K562 (cell line): ENCODE measurements at regions not wholly inside any gene's neighbourhood (a gene's known extent, or its start where the extent isn't known, plus 50 kb on each side); places are given as distances from the start of the nearest gene placed in this dataset.

Source experiments
- ATAC-seq: fragments of 200-7000 bp; cut with Tn5 transposase; 3 replicates; pipeline ENCODE4 v1.9.1; 2020; ENCODE audit warnings: moderate library complexity
- BruUV-seq: library from RNA; stranded (reverse); fragments of 400-500 nt; replicated peaks from 2 replicates; lab custom pipeline; 2021; lab: Mats Ljungman, UMichigan
- CTCF ChIA-PET: fragments of 300-600 bp; formaldehyde crosslinking; extraction: SDS; loops from one replicate; lab custom pipeline; 2021; ENCODE audit warnings: low intra/inter-chr PET ratio; lab: Yijun Ruan, JAX
- POLR2A ChIA-PET: fragments of 300-600, 350-650 bp; sonication (Branson Sonifier 250); formaldehyde crosslinking; extraction: SDS; loops from one replicate; lab custom pipeline; 2021; ENCODE audit warnings: antibody characterized with exemption, inconsistent platforms; lab: Yijun Ruan, JAX
- DNase-seq, 4 experiments: peaks; one replicate each; pipeline versions ENCODE4 v3.0.0 to v3.0.0-alpha.2; 2011 to 2018; ENCODE audit warnings: low spot score in 3 of 4, mixed read lengths in 3 of 4; ENCODE audit errors: extremely low read depth in 1 of 4
- FAIRE-seq: peaks from 2 replicates; lab custom pipeline; 2011; peaks lifted over from hg19 to GRCh38; lab: Jason Lieb, UNC
- H2AFZ ChIP-seq: 2 replicates; pipeline ENCODE4 v1.6.0; 2011; ENCODE audit warnings: low read depth, low read length, control low read depth, inconsistent platforms
- H3K27ac ChIP-seq: fragments of 200-600 bp; 3 replicates; pipeline ENCODE4 v1.8.0; 2011; ENCODE audit warnings: low read depth, mild to moderate bottlenecking, control low read depth, inconsistent platforms, low read length, moderate library complexity, mixed read lengths; ENCODE audit errors: extremely low read depth
- H3K27me3 ChIP-seq, 2 experiments: fragments of 300-600 bp in 1 of 2; 2 replicates in 1 of 2; 3 replicates in 1 of 2; pipeline versions ENCODE4 v1.6.0 to v1.8.0; 2011; ENCODE audit warnings: inconsistent platforms in 2 of 2, low read length in 2 of 2, mild to moderate bottlenecking in 1 of 2, mixed read lengths in 1 of 2, moderate library complexity in 1 of 2; ENCODE audit not compliant: control insufficient read depth in 2 of 2, insufficient read depth in 2 of 2
- H3K36me3 ChIP-seq: fragments of 300-600 bp; 3 replicates; pipeline ENCODE4 v1.8.0; 2011; ENCODE audit warnings: mild to moderate bottlenecking, low read length, inconsistent platforms; ENCODE audit not compliant: control insufficient read depth, insufficient read depth
- H3K4me1 ChIP-seq, 2 experiments: fragments of 200-600 bp in 1 of 2; replicated peaks in 1 of 2; 2 replicates in 1 of 2; 3 replicates in 1 of 2; pipeline versions ENCODE4 v1.5.1 to v1.8.0; 2011; ENCODE audit warnings: inconsistent platforms in 2 of 2, low read length in 2 of 2, mild to moderate bottlenecking in 1 of 2, mixed read lengths in 1 of 2, moderate library complexity in 1 of 2; ENCODE audit not compliant: control insufficient read depth in 2 of 2, insufficient read depth in 2 of 2
- H3K4me2 ChIP-seq: 2 replicates; pipeline ENCODE4 v1.6.1; 2011; ENCODE audit warnings: low read length, control low read depth, inconsistent platforms, mixed read lengths; ENCODE audit not compliant: insufficient read depth
- H3K4me3 ChIP-seq: fragments of 200-600 bp; sonication (generic), shearing (Covaris generic); 2 replicates; pipeline ENCODE4 v1.5.1; 2016; ENCODE audit warnings: control low read depth, inconsistent platforms
- H3K79me2 ChIP-seq: fragments of 200-600 bp; 3 replicates; pipeline ENCODE4 v1.8.0; 2011; ENCODE audit warnings: low read length, inconsistent platforms; ENCODE audit not compliant: control insufficient read depth, insufficient read depth
- H3K9ac ChIP-seq, 2 experiments: 2 replicates each; pipeline versions ENCODE4 v1.6.0 to v1.6.1; 2011; ENCODE audit warnings: low read depth in 2 of 2, low read length in 2 of 2, control low read depth in 1 of 2, inconsistent platforms in 1 of 2, mild to moderate bottlenecking in 1 of 2, mixed read lengths in 1 of 2; ENCODE audit not compliant: insufficient read depth in 1 of 2
- H3K9me1 ChIP-seq: one replicate; pipeline ENCODE4 v1.6.0; 2011; ENCODE audit warnings: inconsistent platforms, mild to moderate bottlenecking, low read length, moderate library complexity; ENCODE audit not compliant: control insufficient read depth, insufficient read depth
- H3K9me3 ChIP-seq: replicated peaks from 2 replicates; pipeline ENCODE4 v1.5.1; 2011; ENCODE audit warnings: low read depth, low read length, inconsistent platforms; ENCODE audit not compliant: control insufficient read depth, insufficient read depth
- H4K20me1 ChIP-seq: replicated peaks from 2 replicates; pipeline ENCODE4 v1.6.1; 2011; ENCODE audit warnings: low read length, inconsistent platforms, mixed read lengths; ENCODE audit not compliant: control insufficient read depth, insufficient read depth
- BMI1 ChIP-seq: fragments of 150-350 bp; IDR thresholded peaks from 2 replicates; pipeline ENCODE4 v1.6.1; 2014; ENCODE audit warnings: low read length
- CC2D1A ChIP-seq: fragments of 450-650 bp; IDR thresholded peaks from 2 replicates; pipeline ENCODE4 v1.6.1; 2017; ENCODE audit warnings: mild to moderate bottlenecking
- CHAMP1 ChIP-seq: fragments of 450-650 bp; IDR thresholded peaks from 2 replicates; pipeline ENCODE4 v1.6.1; 2016; ENCODE audit warnings: mild to moderate bottlenecking
- EP400 ChIP-seq: fragments of 450-650 bp; IDR thresholded peaks from 2 replicates; pipeline ENCODE4 v1.6.1; 2017; ENCODE audit warnings: antibody characterized with exemption, mild to moderate bottlenecking, moderate library complexity
- HDAC1 ChIP-seq, 2 experiments: fragments of 450-650 bp; IDR thresholded peaks; 2 replicates each; pipeline ENCODE4 v1.6.1; 2016 to 2017; ENCODE audit warnings: inconsistent platforms in 1 of 2, mild to moderate bottlenecking in 1 of 2, moderate library complexity in 1 of 2
- JUNB ChIP-seq: fragments of 450-650 bp; formaldehyde crosslinking; conservative IDR thresholded peaks from 2 replicates; pipeline ENCODE4 v1.4.0; 2020; ENCODE audit warnings: mild to moderate bottlenecking
- JUND ChIP-seq, 2 experiments: IDR thresholded peaks; 2 replicates in 1 of 2; 3 replicates in 1 of 2; pipeline ENCODE4 v1.6.1; 2011; ENCODE audit warnings: borderline replicate concordance in 2 of 2, low read depth in 2 of 2, low read length in 2 of 2, improper control_type of control experiment in 1 of 2, missing biosample characterization in 1 of 2, missing genetic modification characterization in 1 of 2, missing genetic modification reagents in 1 of 2
- KDM5B ChIP-seq: fragments of 200-600 bp; sonication (generic); IDR thresholded peaks from 2 replicates; pipeline ENCODE4 v1.6.1; 2012; ENCODE audit warnings: low read depth, mild to moderate bottlenecking, moderate library complexity, low read length, control low read depth, inconsistent platforms; ENCODE audit not compliant: insufficient replicate concordance
- MCM2 ChIP-seq: fragments of 450-650 bp; IDR thresholded peaks from 2 replicates; pipeline ENCODE4 v1.6.1; 2017; ENCODE audit warnings: low read depth, mild to moderate bottlenecking
- MYNN ChIP-seq, 2 experiments: sonication (generic); formaldehyde crosslinking in 1 of 2; IDR thresholded peaks; 2 replicates each; pipeline versions ENCODE4 v1.5.0 to v1.6.1; 2016 to 2020; ENCODE audit warnings: antibody characterized with exemption in 1 of 2, missing genetic modification reagents in 1 of 2
- NFIC ChIP-seq: fragments of 450-650 bp; IDR thresholded peaks from 2 replicates; pipeline ENCODE4 v1.6.1; 2017; ENCODE audit warnings: mild to moderate bottlenecking, inconsistent platforms
- PKNOX1 ChIP-seq: fragments of 450-650 bp; IDR thresholded peaks from 2 replicates; pipeline ENCODE4 v1.6.1; 2016
- POLR2H ChIP-seq: IDR thresholded peaks from 2 replicates; pipeline ENCODE4 v1.6.1; 2016; ENCODE audit warnings: missing genetic modification characterization, low read depth, mild to moderate bottlenecking, control low read depth, missing compliant biosample characterization, moderate library complexity
- RCOR1 ChIP-seq, 2 experiments: IDR thresholded peaks; 2 replicates each; pipeline ENCODE4 v1.6.1; 2012; ENCODE audit warnings: low read depth in 2 of 2, low read length in 2 of 2, borderline replicate concordance in 1 of 2, improper control_type of control experiment in 1 of 2
- SOX6 ChIP-seq: fragments of 450-650 bp; IDR thresholded peaks from 2 replicates; pipeline ENCODE4 v1.6.1; 2014; ENCODE audit warnings: mild to moderate bottlenecking
- SREBF2 ChIP-seq: sonication (generic); formaldehyde crosslinking; IDR thresholded peaks from 2 replicates; pipeline ENCODE4 v1.4.0; 2020; ENCODE audit warnings: mild to moderate bottlenecking, missing genetic modification reagents
- STAT5A ChIP-seq: IDR thresholded peaks from 2 replicates; pipeline ENCODE4 v1.6.1; 2012; ENCODE audit warnings: low read length, inconsistent platforms, borderline replicate concordance
- TBL1XR1 ChIP-seq, 2 experiments: IDR thresholded peaks; 2 replicates each; pipeline ENCODE4 v1.6.1; 2012; ENCODE audit warnings: improper control_type of control experiment in 2 of 2, low read length in 2 of 2, mild to moderate bottlenecking in 1 of 2
- TEAD4 ChIP-seq, 2 experiments: sonication (generic) in 1 of 2; formaldehyde crosslinking in 1 of 2; IDR thresholded peaks; 2 replicates each; pipeline versions ENCODE4 v1.6.1 to v1.8.0; 2012 to 2022; ENCODE audit warnings: borderline replicate concordance in 1 of 2, inconsistent platforms in 1 of 2, low read length in 1 of 2, mild to moderate bottlenecking in 1 of 2, missing genetic modification reagents in 1 of 2
- ZNF316 ChIP-seq: fragments of 450-650 bp; IDR thresholded peaks from 2 replicates; pipeline ENCODE4 v1.6.1; 2016
- WGBS: fragments of 100-300 bp; shearing (Covaris generic); methylation state at CpG from one replicate; pipeline ENCODE4 v1.1.6; 2016; ENCODE audit warnings: low coverage, mixed read lengths; ENCODE audit not compliant: insufficient coverage; ENCODE audit errors: missing lambda C conversion rate; 5-methylcytosine and 5-hydroxymethylcytosine counted together
- in situ Hi-C: fragments of 300-500 bp; cut with MboI; formaldehyde crosslinking; loops from 4 replicates; pipeline ENCODE4 v1.15.0; 2018; ENCODE audit warnings: inconsistent platforms, mixed read lengths
- intact Hi-C: fragments of 100-400 bp; cut with micrococcal nuclease; formaldehyde crosslinking; loops from 2 replicates; pipeline ENCODE4 v1.14.2; 2022

GRCh38 chr21:38089763-38090046 is 167.1 kb upstream of the KCNJ15 start:
- peak overlapping the region in 1 of 2 experiments; percentile 62; a peak in 2 of 4 replicates for H3K9ac ChIP-seq
- H4K20me1 ChIP-seq, result no peaks in the 10 kb centered on the region
- no peaks in the 10 kb centered on the region for H3K27me3 ChIP-seq
- no TSS peak for BruUV-seq
- POLR2A ChIA-PET, result interaction anchor here (0.9 to 2.4 kb wide), 7 partner anchors 11 to 125 kb away, joined by 3 to 11 read pairs (median 4); no protein-coding TSS in a partner anchor
- WGBS, result under 1% methylated on average over 6 of the region's 6 CpGs
- H3K9me3 ChIP-seq, result no peaks in the 10 kb centered on the region
- H3K27ac ChIP-seq, result peak overlapping the region; percentile 86
- H3K4me1 ChIP-seq, result peaks cover 4 to 30% of the 10 kb centered on the region in 2 experiments; a peak in 4 of 5 replicates
- peak overlapping the region; percentile 86 for H3K4me2 ChIP-seq
- H3K9me1 ChIP-seq, result no peaks in the 10 kb centered on the region
- H3K79me2 ChIP-seq, result peaks cover 78% of the 10 kb centered on the region
- in situ Hi-C loops, result no loop called here
- intact Hi-C loops, result loop anchor here (1.0 kb wide), 1 partner anchor 32 kb away; no protein-coding TSS in a partner anchor
- H3K4me3 ChIP-seq, result peak overlapping the region; percentile 17
- H3K36me3 ChIP-seq, result peaks cover 10% of the 10 kb centered on the region; the same call in 1 of the 3 replicates
- CTCF ChIA-PET, result no interaction called here
- peak overlapping the region; percentile 75 for H2AFZ ChIP-seq
- FAIRE-seq (peak; percentile 84), DNase-seq (peak; percentile 59 to 87 (median 75)), ATAC-seq (peak; percentile 89)
- peak; percentile 89 for TF ChIP-seq TEAD4 (IDR thresholded peaks at IDR 0.05; ENCODE audit: low read length)
- TF ChIP-seq TEAD4 (CRISPR knock-in tag; IDR thresholded peaks at IDR 0.05; ENCODE audit: borderline replicate concordance), result no peak
- TF ChIP-seq HDAC1 (IDR thresholded peaks at IDR 0.05), result 0 out of 4 replicates have a peak, but pooled peaks of 1 of the 2 experiments have one; percentile 5
- TF ChIP-seq PKNOX1, result peak; percentile 78
- no peak for TF ChIP-seq MCM2
- TF ChIP-seq ZNF316, result peak; percentile 46
- TF ChIP-seq JUNB, result no peak
- peak; percentile 46; the same call in 1 of the 2 replicates for TF ChIP-seq JUND (IDR thresholded peaks at IDR 0.05; ENCODE audit: borderline replicate concordance, low read depth, low read length)
- TF ChIP-seq JUND (tag; IDR thresholded peaks at IDR 0.05; ENCODE audit: borderline replicate concordance, low read depth, low read length), result no peak; the same call in 2 of the 3 replicates
- no peak for TF ChIP-seq BMI1
- peak; percentile 70 for TF ChIP-seq CHAMP1
- TF ChIP-seq MYNN (IDR thresholded peaks at IDR 0.05), result 0 out of 2 replicates have a peak, but pooled peaks have one; percentile 45
- no peak for TF ChIP-seq MYNN (CRISPR knock-in tag; IDR thresholded peaks at IDR 0.05)
- peak; percentile 71 for TF ChIP-seq NFIC
- TF ChIP-seq CC2D1A, result peak; percentile 46; the same call in 1 of the 2 replicates
- TF ChIP-seq POLR2H (tag), result no peak
- peak; percentile 88 for TF ChIP-seq SOX6
- TF ChIP-seq TBL1XR1 (IDR thresholded peaks at IDR 0.05; ENCODE audit: low read length in 2 of 2), result no peak; a peak in 1 of 4 replicates
- no peak for TF ChIP-seq KDM5B
- peak; percentile 79; the same call in 1 of the 2 replicates for TF ChIP-seq STAT5A
- TF ChIP-seq EP400, result peak; percentile 30; the same call in 1 of the 2 replicates
- TF ChIP-seq RCOR1 (IDR thresholded peaks at IDR 0.05; ENCODE audit: borderline replicate concordance in 1 of 2, low read depth in 2 of 2, low read length in 2 of 2), result peak in 1 of 2 experiments; percentile 27; a peak in 1 of 4 replicates
- no peak for TF ChIP-seq SREBF2 (CRISPR knock-in tag)
